HG02642 (cell line): ENCODE measurements at regions not wholly inside any gene's neighbourhood (a gene's known extent, or its start where the extent isn't known, plus 50 kb on each side); places are given as distances from the start of the nearest gene placed in this dataset.
A peak's percentile ranks its signal among the peaks of the same experiment; 100 is the strongest.
"Not testable (repeated sequence)": the region's sequence is repeated elsewhere in the genome, so short reads cannot be mapped to it uniquely, and the experiment has no call there.

Experiments
- ATAC-seq: cut with Tn5 transposase; IDR thresholded peaks from one replicate; pipeline ENCODE4 v1.9.1; 2021; ENCODE audit warnings: mild to moderate bottlenecking; ENCODE audit not compliant: unreplicated experiment, poor library complexity

DNA sequence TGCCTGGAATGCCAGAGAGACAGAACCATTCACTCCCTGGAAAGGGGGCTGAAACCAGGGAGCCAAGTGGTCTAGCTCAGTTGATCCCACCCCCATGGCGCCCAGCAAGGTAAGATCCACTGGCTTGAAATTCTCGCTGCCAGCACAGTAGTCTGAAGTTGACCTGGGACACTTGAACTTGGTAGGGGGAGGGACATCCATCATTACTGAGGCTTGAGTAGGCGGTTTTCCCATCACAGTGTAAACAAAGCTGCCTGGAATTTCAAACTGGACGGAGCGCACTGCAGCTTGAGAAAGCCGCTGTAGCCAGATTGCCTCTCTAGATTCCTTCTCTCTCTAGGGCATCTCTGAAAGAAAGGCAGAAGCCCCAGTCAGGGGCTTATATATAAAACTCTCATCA lies 310.7 kb upstream of the DPPA4 start:
- ATAC-seq, result no peak

GRCh38 chr3:109656225-109656624 lies 318.9 kb upstream of the DPPA4 start:
- ATAC-seq, result no peak

DNA sequence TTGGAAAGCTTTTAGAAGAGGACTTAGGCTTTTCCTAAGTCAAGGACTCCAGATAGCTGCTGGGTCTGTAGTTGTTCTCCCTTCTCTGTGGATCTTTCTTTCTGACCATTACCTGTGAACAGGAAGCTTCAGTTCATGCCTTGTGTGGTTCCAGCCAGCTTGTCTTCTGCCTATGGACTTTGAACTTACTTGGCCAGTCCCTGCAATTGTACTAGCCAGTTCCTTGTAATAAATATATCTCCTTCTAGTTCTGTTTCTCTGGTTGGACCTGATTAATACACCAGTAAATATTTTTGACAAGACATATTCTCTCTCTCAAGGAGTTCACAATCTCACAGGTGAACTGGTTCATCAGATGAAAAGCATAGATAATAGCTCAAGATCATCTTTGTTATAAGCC lies 341.3 kb upstream of the DPPA4 start:
- ATAC-seq, result no peak

DNA sequence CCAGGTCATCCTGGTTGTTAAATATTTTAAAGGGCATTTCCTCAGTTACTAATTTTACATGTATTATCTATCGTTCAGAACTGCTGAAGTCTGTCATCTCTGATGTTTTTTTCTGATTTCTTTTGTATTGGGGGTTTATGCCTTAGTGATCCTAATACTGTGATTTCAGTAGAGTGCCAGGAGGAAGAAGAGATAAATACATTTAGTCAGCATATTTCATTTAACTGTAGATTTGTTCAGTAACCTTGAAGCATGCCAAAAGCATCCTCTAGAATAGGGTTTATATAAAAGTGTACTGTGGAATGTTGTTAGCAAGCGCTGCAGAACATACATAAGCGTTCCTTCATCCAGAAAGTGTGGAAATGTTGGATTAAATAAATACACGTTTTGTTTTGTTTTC lies 342.3 kb upstream of the DPPA4 start:
- ATAC-seq, result no peak

DNA sequence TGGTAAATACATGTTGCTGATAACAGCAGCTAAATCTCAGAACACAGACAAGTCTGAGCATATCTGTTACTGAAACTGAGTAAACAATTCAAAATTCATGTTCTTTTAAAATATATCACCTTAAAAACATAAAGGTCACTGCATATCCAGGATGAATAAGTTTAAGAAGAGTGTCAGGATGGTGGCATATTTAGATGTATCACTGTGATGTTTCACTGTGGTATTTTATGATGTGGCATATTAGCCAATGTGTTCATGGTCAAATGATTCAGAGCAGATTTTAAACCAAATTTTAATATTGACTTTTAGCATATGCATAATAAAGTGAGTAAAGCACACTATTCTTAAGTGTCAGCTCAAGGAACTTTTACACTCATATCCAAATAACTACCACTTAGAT lies 346.4 kb upstream of the DPPA4 start:
- ATAC-seq, result no peak

DNA sequence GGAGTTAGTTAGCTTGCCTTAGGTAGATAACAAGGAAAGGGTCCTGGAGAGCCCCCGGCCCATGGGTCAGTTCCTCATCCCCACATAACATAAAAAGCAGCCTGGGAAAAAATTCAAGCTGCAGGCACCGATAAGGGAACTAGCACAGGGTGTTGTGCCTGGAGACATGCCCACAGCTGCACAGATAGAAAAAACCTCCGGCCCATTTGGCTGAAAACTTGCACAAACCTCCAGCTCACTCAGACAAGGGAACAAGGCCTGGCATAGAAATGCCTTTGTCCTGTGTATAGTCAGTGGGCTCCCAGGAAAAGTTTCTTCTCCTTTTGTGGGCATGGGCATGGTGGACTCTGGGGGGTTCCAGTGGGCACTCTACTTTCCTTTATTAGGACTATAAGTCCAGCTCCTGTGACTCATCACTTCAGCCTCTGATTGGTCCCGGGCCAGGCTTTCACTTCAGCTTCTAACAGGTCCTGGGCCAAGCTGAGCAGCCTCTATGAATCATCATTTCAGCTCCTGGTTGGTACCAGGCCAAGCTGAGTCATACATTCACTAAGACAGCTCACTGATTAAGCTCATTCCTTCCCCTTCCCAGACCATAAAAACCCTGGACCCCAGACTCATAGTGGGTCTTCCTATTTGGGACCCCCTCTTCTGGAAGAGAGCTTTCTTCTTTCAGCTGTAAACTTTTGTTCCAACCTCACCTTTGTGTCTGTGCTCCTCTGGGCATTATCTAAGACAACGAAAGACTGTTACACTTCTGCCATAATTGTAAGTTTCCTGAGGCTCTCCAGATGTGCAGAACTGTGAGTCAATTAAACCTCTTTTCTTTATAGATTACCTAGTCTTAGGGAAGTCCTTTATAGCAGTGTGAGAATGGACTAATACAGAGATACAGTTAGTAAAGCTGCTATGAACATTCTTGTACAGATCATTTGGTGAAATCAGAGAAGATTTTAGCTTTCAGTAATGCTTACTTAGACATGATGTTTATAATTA lies 348.0 kb upstream of the DPPA4 start:
- no peak for ATAC-seq

GRCh38 chr3:109687626-109688025 lies 350.3 kb upstream of the DPPA4 start:
- no peak for ATAC-seq

DNA sequence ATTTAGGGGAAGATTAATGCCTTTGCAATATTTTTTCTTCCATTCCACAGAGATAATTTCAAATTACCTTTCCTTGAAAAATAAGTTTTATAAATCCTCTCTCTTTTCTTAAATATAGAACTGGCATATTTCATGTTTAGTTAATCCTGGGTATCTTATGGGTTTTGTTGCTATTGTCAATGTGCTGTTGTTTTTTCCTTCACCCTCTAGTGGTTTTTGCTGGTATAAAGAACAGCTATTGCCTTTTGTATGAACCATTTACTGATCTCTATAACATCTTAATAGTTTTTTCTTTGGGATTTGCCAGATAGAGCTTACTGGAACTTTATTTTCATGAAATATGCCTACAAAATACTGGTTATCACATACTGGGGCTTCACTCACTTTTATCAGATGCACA lies 359.6 kb upstream of the DPPA4 start:
- ATAC-seq, result no peak

DNA sequence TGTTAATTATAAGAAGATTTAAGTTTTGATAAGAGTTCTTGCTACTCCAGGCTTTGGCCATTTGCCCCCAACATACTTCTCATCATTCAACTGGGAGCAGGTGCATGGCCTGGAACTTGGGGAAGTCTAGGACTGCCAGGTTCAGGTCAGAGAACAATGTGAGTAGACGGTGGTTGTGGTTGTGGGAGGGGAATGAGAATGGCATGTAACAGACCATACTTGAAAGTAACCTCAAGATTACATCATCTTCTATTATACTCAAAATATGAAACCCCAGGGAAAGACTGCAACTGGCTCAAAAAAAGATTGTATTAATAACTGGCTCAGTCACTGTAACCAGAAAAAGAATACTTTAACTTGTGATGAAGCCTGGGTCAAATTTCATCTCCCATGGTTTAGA lies 364.9 kb upstream of the DPPA4 start:
- ATAC-seq, result peak; percentile 67

DNA sequence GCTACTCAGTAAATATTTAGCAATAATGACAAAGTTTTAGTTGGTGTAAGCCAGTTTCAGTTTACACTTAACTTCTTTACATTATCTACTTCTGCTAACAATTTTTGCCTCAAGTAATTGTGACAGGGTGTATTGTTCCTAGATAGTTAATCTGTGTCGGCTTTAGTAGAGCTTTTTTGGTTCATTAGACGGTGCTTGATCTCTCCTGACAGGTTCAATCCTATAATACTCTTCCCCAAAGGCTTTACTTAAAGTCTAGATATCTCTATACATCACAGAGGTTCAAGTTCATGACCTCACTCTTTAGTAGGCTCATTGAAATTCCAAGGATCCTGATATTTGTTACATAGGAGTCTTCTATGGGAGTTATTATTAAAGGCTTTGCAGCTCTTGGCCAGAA lies 365.6 kb upstream of the DPPA4 start:
- ATAC-seq, result no peak

DNA sequence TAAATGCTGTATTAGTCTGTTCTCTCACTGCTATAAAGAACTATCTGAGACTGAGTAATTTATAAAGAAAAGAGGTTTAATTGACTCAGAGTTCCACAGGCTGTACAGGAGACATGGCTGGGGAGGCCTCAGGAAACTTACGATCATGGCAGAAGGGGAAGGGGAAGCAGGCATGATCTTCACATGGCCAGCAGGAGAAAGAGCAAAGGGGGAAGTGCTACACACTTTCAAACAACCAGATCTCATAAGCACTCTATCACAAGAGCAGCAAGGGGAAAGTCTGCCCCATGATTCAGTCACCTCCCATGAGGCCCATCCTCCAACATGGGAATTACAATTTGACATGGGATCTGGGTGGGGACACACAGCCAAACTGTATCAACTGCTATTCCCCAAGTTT lies 367.8 kb upstream of the DPPA4 start:
- ATAC-seq, result not testable (repeated sequence)

GRCh38 chr3:109707617-109708016 lies 370.3 kb upstream of the DPPA4 start:
- ATAC-seq, result no peak

DNA sequence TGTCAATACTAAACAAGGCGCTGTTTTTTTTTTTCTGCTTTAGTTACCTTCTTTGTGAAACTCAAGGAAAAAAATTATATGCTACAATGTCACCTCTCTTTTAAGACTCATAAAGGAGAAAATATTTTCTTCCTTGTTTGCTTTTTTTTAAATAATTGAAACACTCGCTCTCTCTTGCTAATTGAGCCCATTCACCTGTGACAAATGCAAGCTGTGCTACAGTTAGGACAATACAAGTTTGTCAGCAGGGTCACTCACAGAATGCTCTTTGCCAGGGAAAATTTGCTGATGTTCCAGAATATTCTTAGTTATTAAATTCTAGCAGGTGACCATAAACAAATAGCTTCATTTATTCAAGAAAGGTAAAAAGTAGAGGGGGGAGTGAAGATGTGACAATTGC lies 375.9 kb upstream of the DPPA4 start:
- ATAC-seq, result no peak

DNA sequence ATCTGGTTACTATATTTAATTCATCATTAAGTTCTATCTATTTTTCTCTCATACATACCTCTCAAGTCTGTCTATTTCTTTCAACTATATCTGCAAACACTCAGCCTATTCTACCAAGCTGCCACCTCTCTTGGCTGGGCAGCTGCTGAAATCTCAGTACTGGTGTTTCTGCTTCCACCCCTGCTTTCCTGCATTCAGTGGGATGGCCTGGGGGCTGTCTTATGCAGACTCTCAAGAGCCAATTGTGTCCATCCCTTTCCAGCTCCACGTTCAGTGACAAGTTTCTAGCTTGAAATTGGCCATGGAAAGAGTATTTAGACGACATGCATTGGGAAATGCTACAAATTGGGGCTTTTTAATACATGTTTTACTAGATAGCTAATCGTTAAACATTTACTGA lies 378.4 kb upstream of the DPPA4 start:
- no peak for ATAC-seq

DNA sequence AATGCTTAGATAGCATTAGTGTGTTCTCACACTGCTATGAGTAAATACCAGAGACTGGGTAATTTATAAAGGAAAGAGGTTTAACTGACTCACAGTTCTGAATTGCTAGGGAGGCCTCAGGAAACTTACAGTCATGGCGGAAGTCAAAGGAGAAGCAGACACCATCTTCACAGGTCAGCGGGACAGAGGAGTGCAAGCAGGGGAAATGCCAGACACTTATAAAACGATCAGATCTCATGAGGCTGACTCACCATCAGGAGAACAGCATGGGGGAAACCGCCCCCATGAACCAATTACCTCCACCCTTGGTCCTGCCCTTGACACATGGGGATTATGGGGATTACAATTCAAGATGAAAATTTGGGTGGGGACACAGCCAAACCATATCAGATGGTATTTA lies 381.5 kb upstream of the DPPA4 start:
- no peak for ATAC-seq

DNA sequence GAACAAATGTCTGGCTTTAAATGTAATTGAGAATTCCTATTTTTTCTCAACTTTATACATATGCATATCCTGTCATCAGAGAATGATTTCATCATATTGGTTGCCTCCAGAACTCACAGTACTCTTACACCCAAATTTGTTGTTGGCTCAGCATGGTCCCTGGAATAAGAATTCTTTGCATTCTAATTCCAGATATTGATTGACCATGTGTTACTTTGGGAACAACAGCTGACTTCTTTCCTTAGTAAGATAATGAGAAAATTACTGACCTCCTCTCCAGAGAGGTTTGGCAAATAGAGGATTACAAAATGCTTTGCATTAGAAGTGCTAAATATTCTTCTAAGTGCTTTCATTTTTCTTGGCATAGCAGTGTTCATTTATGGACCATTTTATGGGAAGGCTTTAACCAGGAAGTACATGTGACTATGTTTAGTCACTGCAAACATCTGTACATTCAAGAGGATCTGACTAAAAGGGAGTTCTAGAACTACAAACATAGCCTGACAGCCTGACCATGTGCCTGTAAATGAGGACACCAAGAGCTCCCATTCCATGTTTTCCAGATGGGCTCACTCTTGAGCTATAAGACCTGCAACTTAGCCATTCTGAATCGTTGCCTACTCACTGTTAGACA lies 391.6 kb upstream of the DPPA4 start:
- ATAC-seq, result no peak

DNA sequence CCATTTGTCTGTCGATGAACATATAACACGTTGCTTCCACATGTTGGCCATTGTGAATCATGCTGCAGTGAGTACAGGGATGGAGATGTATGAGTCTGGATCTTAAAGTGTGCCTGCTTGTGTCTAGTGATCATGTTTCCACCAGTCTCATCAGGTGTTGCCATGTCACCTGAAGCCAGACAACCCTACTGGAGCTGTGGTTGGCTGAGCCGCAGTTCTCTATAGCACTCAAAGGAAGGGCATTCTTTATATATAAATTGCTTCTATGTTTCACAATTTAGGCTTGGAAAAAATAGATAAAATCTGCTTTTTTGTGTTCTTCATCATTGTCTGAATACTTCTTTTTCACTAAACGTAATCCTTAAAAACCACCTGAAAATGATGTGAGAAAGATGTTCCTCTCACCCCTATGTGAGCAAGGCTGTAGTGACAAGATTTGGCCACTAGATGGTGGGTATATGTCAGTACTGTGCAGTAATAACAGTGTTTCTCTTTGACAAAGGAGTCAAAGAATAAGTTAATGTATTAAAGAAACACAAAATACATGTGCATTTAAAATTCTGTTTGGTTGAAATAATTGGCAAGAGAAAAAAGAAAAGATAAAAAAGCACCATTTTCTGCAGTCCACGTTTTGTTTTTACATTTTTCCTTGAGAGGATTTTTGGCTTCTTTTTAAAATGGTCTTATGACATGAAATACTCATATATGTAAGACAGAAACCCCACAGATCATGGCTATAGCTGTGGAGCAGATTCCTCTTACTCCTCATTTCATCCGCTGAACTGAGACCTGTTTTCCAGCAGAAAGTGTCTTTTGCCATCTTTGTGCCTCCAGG lies 394.5 kb upstream of the DPPA4 start:
- peak; percentile 94 for ATAC-seq

DNA sequence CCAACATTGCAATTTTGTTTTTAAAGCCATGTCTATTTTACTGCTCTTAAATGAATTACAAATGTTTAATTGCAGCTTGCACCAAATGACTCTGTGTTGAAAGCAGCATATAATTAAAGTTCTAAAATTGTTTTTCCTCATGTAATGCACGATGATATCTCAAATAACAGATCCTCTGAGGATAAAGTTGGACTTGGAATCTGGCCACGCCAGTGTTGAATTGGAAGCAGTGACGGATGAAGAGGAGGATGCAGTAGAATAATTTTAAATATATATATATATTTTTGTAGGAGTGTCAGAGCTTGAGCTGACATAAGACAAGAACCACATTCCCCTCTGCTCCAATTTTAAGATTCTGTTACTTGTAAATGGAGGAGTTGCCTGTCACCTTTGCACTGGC lies 406.6 kb upstream of the DPPA4 start:
- no peak for ATAC-seq

- no peak for ATAC-seq
Measured at GRCh38 chr3:109772520-109772919, 435.2 kb upstream of the DPPA4 start.

- ATAC-seq, result no peak
Measured at GRCh38 chr3:109774108-109774507, 436.8 kb upstream of the DPPA4 start.

DNA sequence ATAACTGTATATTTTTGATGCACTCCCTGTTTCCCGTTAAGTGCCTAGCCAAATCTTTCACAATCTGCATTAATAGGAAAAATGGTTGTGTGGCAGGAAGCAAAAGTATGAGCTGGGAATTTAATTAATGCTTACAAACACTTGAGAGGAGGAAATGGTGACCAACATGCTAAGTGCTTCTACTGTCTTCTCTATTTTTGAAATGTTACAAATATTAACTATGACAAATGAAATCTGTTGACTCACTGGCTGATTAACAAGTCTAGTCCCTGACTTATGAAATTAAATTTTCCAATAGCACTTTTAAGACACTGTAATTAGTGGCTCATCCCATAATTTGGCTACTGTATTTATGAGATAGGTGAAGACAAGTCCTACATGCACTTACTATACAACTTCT lies 446.9 kb upstream of the DPPA4 start:
- no peak for ATAC-seq
